NCI-H345 treated with DMSO at 0.1 percent for 48 hours (cell line): ENCODE measurements at regions not wholly inside any gene's neighbourhood (a gene's known extent, or its start where the extent isn't known, plus 50 kb on each side); places are given as distances from the start of the nearest gene placed in this dataset.

Source experiments
- DNase-seq: peaks from one replicate; lab custom pipeline; 2025; ENCODE audit not compliant: unreplicated experiment; lab: John Stamatoyannopoulos, UW

DNA sequence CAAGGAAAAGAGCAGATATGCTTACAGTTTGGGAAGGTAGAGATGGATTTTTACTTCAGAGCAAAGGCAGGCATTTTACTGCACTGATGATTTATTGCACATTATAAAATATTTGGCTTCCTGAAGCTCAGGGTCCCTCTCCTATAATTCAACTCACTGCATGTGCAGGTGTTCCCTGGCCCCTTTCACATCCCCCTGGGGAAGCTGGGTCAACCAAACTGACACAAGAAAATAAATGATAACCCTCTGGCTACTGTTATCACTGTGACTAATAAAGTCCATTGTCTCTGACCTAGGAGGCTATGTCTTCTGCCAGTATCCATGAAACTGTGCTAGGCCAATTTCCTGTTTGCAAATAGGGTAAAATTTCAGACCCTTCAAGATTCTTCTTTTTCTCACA, 163.1 kb downstream of the ARL6IP6 start:
- DNase-seq, result no peak

DNA sequence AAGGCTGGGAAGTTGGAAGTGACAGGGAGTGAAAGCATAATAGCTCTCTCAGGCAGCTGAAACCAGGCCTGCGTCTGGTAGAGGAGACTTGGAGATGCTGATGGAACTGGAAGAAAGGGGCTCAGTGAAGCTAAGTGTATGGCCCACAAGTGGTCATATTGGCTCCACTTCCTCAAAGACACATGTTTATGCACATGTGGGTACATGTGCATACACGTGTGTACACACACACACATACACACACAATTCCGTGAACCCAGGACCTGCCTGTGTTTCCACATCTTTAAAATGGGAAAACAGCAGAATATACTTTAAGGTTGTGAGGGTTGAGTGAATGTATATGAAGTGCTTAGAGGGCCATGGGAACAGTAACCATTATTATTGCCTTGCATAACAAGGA, 160.9 kb downstream of the ARL6IP6 start:
- DNase-seq, result no peak

- no peak for DNase-seq
Observed at GRCh38 chr2:152875701-152876695, 157.6 kb downstream of the ARL6IP6 start.

DNA sequence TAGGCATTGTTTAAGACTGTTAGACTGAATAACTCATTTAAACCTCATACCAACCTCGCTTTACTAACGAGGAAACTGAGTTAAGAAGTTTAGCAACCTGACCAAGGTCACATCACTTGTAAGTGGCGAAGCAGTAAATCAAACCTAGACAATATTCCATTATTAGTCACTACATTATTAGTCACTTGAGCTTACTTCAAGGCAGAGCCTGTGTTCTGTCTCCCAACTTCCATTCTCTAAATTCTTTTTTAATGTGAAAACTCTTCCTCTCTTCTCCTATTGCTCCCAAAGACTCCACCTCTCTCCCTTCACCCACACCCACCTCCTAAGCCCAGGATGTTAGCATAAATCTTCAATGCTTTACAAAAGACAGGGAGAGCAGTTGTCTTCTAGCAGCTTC, 156.5 kb downstream of the ARL6IP6 start:
- no peak for DNase-seq

DNA sequence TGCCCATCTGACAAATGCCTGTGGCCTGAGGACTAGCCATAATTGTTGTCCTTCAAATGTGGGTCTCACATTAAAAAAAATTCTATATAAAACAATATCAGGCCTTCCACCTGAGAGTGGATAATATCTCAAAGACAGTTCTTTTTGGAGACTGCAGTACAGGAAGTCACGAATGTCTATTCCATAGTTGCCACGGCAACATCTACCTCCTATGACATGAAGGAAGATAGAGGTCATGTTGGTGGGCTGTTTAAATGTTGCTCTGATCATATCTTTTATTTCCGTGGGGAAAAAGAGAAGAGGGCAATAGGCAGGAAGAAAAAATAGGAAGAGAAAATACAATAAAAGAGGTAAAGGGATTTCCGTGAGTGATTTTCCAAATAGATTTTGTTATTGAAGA, 151.8 kb downstream of the ARL6IP6 start:
- DNase-seq, result no peak

DNA sequence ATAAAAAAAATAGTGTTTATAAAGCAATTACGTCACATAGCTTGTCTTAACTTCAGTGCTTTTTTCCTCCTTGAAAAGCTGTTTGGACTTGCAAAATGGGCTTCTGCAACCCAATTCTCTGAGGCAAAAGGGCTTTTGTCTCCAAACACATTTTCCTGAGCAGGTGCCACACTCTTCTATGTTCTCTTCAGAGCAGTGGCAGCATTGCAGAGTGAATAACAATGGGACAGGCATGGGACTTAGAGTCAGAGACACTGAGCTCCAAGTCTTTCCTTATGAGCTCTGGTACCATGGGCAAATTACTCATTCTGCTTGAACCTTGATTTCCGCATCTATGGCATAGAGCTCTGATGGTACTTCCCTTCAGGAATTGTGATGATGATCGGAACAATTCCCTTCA, 149.0 kb downstream of the ARL6IP6 start:
- DNase-seq, result no peak

DNA sequence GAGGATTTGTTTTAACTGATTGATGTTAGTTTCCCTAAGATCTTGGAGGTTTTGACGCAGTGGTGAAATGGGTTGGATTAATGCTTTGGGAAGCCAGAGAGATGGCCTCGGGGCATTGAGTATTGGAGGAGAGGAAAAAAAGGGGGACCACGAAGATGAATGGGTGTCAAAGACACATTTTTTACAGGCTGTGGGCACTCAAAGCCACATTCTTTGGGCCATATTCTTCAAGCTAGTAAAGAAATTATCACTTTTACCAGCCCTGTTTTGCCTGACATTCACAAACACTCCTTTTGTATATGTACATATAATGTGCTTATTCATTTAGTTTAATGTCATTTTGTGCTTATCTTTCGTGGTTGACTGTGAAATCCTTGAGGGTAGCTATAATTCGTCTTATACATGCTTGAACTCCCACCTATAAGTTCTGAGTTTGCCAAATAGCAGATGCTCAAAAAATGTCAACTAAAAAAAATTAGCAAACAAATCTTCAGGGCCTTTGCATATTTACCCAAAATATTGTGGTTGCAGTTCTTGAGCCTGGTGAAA, 146.3 kb downstream of the ARL6IP6 start:
- DNase-seq, result no peak

DNA sequence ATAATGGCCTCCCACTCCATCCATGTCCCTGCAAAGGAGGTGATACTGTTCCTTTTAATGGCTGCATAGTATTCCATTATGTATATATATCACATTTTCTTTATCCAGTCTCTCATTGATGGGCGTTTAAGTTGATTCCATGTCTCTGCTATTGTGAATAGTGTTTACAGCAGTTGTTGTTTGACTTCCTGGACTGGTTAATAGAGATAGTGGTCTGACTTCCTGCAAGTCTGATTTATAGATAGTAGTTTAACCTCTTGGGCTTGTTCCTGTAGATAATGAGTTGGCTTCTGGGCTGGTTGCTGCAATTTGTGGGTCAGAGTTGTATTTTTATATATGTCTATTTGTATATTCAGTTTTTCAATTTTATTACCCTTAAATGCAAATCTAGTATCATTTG, 145.4 kb downstream of the ARL6IP6 start:
- DNase-seq, result no peak

DNA sequence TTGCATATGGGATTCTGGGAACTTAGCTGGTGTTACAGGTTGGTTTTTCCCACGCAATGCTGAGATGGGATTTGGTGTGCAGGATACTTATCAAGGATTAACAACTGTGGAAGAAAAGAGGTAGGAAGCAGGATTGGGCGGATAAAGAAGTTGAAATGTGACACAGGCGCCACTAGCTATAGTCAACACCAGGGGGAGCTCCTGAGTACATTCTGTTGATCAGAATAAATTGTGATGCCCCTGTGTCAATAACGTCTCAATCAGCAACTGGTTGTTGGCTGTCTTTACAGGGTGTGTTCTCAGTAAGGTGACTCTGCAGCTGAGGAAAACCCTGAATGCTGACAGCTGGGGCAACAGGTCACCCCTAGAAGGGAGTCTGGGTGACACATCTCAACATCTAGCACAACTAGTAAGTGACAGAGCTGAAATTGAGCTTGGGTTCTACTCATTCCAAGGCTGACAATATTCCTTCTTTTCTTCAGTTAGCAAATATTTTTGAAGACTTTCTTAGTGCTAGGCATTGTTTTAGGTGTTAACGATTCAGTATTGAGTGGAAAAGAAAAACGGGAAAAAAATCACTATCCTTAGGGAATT, 143.0 kb downstream of the ARL6IP6 start:
- DNase-seq, result no peak

DNA sequence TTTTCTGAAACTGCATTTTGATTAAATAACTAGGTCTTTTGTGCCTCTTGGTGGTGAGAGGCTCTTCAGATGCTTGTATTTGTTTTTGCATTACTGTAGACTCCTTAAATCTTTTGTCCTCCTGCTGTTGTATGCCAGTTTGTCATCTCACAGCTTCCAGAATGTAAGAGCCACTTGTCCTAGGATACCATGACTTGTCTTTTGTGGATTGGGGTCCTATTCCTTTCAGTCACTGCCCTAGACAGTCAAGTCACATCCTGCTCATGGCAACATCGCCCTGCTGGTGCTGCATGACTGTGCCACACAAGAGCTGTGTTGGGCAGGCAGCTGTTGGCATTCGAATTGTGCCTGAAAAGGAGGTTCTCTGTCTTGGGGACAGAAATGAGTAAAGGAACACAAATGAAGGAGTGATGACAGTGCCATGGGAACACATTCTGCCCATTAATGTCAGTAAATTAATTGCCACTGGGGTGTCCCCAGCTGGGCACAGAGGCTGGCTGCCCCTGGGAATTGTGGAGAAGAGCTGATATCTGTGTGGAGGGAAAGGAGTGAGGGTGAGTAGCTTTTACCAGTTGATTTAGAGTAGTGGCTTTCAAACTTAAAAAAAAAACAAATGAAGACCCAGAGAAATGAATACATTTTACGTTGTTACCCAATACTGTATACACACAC, 140.3 kb downstream of the ARL6IP6 start:
- DNase-seq, result peak; percentile 33

DNA sequence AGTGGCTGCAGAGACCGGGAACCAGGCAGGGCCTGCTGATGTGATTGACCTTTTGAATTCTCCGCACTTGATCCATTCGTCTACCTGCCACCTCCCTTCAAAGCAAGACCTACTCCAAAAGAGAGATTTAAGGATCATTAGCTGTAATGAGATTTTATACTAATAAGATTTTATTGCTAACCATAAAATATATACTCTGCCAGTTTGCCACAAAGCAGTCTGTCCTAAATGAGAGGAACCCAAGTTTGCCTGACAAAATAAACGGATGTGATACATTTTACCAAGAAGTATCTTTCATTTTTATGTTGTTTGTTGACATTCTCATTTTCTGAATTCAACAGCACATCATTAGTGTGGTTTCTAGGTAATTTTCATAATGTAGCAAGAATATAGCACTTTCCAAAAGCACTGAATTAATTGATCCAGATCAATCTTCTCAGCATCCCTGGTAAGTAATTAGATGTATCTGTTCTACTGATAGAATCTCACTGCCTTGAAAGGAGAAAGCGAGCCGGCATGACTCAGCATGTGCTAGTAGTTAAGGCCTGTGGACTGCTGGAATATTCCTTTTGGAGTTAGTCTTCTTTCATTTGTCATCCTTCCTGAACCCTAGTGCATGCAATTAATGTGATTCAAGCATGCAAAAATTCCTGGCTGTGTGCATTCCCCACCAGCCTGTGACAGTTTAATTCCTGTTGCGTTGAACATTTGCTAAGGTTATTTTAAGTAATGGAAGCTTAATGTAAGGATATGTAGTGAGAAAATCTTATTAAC, 128.5 kb downstream of the ARL6IP6 start:
- DNase-seq, result no peak

DNA sequence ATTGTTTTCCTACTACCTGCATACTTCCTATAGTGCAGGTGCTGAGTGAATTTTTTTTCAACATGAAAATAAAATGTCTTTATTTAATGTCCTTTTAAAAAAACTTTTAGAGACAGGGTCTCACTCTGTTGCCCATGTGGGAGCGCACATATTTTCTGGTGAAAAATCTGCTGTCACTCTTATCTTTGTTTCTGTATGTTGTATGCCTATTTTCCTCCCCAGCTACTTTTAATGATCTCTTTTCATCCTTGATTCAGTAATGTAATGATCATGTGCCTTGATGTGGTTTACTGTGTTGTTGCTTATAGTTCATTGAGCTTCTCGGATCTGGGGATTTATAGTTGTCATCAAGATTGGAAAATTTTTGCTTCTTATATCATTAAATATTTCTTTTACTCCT, 117.3 kb downstream of the ARL6IP6 start:
- no peak for DNase-seq

DNA sequence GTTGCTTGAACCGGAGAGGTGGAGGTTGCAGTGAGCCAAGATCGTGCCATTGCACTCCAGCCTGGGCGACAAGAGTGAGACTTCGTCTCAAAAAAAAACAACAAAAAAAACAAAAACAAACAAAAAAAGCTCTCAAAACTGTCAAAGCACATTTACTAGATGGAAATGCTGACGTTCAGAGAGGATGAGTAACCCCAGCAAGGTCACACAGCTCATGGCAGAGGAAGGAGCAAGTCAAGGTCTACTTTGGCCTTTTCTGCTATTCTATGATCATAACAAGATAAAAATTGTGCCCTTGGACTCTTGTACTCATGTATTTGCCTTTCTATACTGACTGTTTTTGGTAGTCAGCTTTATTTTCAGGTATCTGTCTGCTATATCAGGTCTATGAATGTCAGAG, 109.5 kb downstream of the ARL6IP6 start:
- DNase-seq, result no peak

- no peak for DNase-seq
Observed at GRCh38 chr2:152826581-152827279, 108.3 kb downstream of the ARL6IP6 start.

GRCh38 chr2:152825834-152826233, 107.4 kb downstream of the ARL6IP6 start:
- DNase-seq, result no peak

- DNase-seq, result no peak
Observed at GRCh38 chr2:152823905-152824304, 105.5 kb downstream of the ARL6IP6 start.

DNA sequence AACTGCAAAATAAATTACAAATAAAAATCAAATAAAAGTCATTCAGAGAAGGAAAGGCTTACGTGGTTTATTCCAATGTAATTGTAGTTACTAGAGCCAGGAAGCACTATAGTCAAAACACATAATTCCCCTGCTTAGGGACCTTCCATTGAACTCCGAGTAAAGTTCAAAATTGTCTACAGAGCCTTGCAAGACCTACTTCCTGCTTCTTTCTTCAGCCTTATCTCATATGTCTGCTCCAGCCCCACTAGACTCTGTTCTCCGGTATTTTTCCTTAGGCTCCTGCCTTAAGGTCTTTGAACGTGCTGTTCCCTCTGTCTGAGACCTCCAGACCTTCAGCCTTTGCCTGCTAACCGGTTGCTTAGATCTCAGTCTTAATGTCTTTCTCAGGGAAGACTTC, 104.3 kb downstream of the ARL6IP6 start:
- no peak for DNase-seq

GRCh38 chr2:152820048-152820447, 101.6 kb downstream of the ARL6IP6 start:
- DNase-seq, result no peak

GRCh38 chr2:152815634-152816257, 97.3 kb downstream of the ARL6IP6 start:
- DNase-seq, result no peak
